ENCODE measurements at regions not wholly inside any gene's neighbourhood (a gene's known extent, or its start where the extent isn't known, plus 50 kb on each side); places are given as distances from the start of the nearest gene placed in this dataset.

DNA sequence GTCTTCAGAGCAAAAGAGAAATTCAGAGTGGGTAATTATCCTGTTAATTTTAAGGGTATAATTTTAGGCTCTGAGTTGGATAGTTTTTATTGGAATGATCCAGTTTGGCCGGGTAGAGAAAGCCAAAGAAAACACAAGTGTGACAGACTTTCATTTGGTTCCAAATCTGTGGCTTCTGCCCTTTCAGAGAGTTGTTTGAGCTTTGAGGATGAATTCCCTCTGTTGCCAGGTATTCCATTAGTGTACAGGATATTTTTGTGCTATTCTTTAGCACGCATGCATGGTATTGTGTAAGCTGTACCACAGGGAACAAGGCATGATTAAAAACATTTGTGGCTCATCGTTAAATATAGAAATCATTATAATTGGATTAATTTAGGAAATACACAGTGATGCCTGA lies 384.4 kb downstream of the ADGRL2 start:
- TF ChIP-seq, protein P1, sequence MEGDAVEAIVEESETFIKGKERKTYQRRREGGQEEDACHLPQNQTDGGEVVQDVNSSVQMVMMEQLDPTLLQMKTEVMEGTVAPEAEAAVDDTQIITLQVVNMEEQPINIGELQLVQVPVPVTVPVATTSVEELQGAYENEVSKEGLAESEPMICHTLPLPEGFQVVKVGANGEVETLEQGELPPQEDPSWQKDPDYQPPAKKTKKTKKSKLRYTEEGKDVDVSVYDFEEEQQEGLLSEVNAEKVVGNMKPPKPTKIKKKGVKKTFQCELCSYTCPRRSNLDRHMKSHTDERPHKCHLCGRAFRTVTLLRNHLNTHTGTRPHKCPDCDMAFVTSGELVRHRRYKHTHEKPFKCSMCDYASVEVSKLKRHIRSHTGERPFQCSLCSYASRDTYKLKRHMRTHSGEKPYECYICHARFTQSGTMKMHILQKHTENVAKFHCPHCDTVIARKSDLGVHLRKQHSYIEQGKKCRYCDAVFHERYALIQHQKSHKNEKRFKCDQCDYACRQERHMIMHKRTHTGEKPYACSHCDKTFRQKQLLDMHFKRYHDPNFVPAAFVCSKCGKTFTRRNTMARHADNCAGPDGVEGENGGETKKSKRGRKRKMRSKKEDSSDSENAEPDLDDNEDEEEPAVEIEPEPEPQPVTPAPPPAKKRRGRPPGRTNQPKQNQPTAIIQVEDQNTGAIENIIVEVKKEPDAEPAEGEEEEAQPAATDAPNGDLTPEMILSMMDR (IDR thresholded peaks at IDR 0.05; ENCODE audit: unreplicated experiment): no peak
- Mint-ChIP-seq H3K27me3 (ENCODE audit: low read depth) (no peaks in the 10 kb centered on the region), H3K9me3 (no peaks in the 10 kb centered on the region), H3K27ac (peak overlapping the region; percentile 67), H3K4me3 (no peak overlapping the region), H3K36me3 (no peaks in the 10 kb centered on the region), H3K4me1 (peaks cover 24% of the 10 kb centered on the region)
- no peak for DNase-seq (ENCODE audit: low spot score in 2 of 2, unreplicated experiment in 2 of 2)

DNA sequence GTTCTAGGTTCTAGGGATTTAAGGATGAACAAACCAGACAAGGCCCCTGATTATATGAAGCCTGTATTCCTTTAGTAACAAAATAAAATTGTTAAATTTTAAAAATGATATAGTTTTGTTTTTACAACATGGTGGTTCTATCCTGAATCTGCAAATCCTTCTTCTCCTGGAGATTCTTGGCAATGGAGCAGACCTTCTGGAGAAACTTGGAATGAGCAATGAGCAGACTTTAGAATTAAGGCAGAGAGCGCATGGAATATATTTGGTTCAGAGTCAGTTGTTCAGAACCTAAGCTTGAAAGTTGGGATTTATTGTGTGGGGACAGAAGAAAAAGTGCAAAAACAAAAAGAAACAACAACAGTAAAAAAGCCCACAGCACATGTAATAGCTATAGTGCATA lies 381.1 kb downstream of the ADGRL2 start:
- Mint-ChIP-seq H3K27ac (no peak overlapping the region), H3K4me3 (no peak overlapping the region), H3K27me3 (ENCODE audit: low read depth) (no peaks in the 10 kb centered on the region), H3K4me1 (peaks cover 30% of the 10 kb centered on the region), H3K9me3 (no peaks in the 10 kb centered on the region), H3K36me3 (no peaks in the 10 kb centered on the region)
- TF ChIP-seq, protein P1 (IDR thresholded peaks at IDR 0.05; ENCODE audit: unreplicated experiment): no peak
- no peak for DNase-seq (ENCODE audit: low spot score in 2 of 2, unreplicated experiment in 2 of 2)

DNA sequence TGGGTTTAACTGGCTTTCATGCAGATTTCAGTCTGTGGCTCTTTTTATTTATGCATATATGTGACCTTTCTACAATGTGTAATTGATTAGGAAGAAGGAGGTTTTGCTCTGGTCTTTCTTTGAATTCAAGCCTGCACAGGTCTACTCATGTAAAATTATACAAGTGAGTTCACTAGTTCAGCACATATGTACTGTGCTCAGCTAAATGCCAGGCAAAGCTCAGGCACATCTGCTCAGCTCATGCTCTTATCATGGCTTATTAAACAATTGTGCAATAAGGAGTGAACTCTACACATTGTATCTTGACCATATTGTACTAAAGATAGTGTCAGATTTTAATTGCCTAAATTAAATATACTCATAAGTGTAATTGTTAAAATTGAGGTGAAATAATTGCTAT lies 378.4 kb downstream of the ADGRL2 start:
- Mint-ChIP-seq H3K9me3 (peaks cover under 1% of the 10 kb centered on the region), H3K27me3 (ENCODE audit: low read depth) (no peaks in the 10 kb centered on the region), H3K36me3 (no peaks in the 10 kb centered on the region), H3K27ac (no peak overlapping the region), H3K4me1 (peaks cover 14% of the 10 kb centered on the region), H3K4me3 (no peak overlapping the region)
- DNase-seq (ENCODE audit: low spot score in 2 of 2, unreplicated experiment in 2 of 2): no peak
- TF ChIP-seq, protein P1 (IDR thresholded peaks at IDR 0.05; ENCODE audit: unreplicated experiment): no peak

DNA sequence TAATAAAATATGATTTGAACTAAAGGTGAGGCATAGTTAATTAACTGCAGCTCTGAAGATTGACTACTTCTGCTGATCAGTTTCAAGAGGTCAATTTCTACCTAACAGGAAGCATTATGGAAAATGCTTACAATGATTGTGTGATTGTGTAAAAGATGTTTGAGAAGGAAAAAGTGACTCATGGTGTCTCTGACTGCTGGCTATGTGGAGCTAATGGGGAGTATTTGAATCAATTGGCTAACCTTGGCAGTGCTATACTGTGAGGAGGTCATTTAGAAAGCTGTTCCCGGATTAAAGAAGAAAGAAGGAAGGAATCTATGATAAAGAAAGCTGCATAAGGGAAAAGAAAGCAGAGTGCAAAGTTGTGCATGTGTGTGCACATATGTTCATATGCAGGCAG lies 376.5 kb downstream of the ADGRL2 start:
- Mint-ChIP-seq H3K27ac (no peak overlapping the region), H3K4me1 (peaks cover 14% of the 10 kb centered on the region), H3K36me3 (no peaks in the 10 kb centered on the region), H3K9me3 (peaks cover 11% of the 10 kb centered on the region), H3K27me3 (ENCODE audit: low read depth) (no peaks in the 10 kb centered on the region), H3K4me3 (no peak overlapping the region)
- TF ChIP-seq, protein P1 (IDR thresholded peaks at IDR 0.05; ENCODE audit: unreplicated experiment): no peak
- DNase-seq (ENCODE audit: low spot score in 2 of 2, unreplicated experiment in 2 of 2): no peak

DNA sequence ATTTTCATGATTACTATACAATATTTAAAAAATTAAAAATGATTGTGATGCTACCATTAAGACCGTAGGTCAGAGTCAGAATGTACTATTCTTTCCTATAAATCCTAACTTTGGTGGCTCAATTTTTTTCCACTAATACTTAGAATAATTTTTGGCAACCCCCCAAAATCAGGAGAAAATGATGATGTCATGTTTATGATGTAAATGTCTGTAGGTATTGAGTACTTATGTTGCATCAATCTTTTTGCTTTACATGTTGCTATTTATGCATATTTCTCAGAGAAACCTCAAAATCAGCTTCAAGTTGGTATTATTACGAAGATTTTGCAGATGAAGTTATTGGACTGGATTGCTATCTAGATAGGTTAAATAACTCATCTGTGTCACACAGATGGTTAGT lies 371.2 kb downstream of the ADGRL2 start:
- no peak overlapping the region for H3K4me3 Mint-ChIP-seq
- TF ChIP-seq, protein P1 (IDR thresholded peaks at IDR 0.05; ENCODE audit: unreplicated experiment): no peak
- DNase-seq (ENCODE audit: low spot score in 2 of 2, unreplicated experiment in 2 of 2): no peak
- peaks cover 11% of the 10 kb centered on the region for H3K9me3 Mint-ChIP-seq
- no peaks in the 10 kb centered on the region for H3K4me1 Mint-ChIP-seq
- no peaks in the 10 kb centered on the region for H3K36me3 Mint-ChIP-seq
- H3K27ac Mint-ChIP-seq: no peak overlapping the region
- no peaks in the 10 kb centered on the region for H3K27me3 Mint-ChIP-seq (ENCODE audit: low read depth)

DNA sequence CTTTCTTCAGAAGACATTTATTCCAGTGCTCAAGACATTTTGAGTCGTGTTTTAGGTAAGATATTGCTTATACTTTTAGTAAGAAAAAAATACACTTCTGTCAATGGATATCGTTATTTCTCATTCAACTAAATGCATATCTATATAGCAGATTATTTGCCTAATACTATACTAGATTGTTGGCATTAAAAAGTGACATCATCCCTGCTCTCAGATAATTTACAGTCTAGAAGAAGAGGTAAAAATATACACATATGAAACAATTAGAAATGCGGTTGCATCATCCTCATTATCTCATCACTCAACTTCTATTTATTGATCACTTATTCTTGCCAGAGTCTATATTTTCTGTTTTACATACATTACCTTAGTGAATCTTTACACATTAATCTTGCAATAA lies 367.7 kb downstream of the ADGRL2 start:
- TF ChIP-seq, protein P1 (IDR thresholded peaks at IDR 0.05; ENCODE audit: unreplicated experiment): no peak
- H3K4me3 Mint-ChIP-seq: no peak overlapping the region

More for the DNA sequence above, 367.7 kb downstream of the ADGRL2 start:
- Mint-ChIP-seq H3K4me1 (no peaks in the 10 kb centered on the region), H3K27me3 (ENCODE audit: low read depth) (no peaks in the 10 kb centered on the region), H3K36me3 (no peaks in the 10 kb centered on the region), H3K9me3 (peaks cover 3% of the 10 kb centered on the region), H3K27ac (no peak overlapping the region)
- DNase-seq (ENCODE audit: low spot score in 2 of 2, unreplicated experiment in 2 of 2): no peak
